Suppressor macrophage (primary cell): ENCODE measurements at regions not wholly inside any gene's neighbourhood (a gene's known extent, or its start where the extent isn't known, plus 50 kb on each side); places are given as distances from the start of the nearest gene placed in this dataset.

Source experiments
- DNase-seq, 4 experiments: peaks; one replicate each; pipeline ENCODE4 v3.0.0-alpha.2; 2020 to 2022

GRCh38 chr9:91073049-91073810 is 271.6 kb downstream of the SYK start:
- no peak for DNase-seq

- DNase-seq: no peak
Observed at GRCh38 chr9:91073811-91074771, 272.5 kb downstream of the SYK start.

GRCh38 chr9:91074866-91075265 is 273.2 kb downstream of the SYK start:
- DNase-seq: no peak

GRCh38 chr9:91075279-91075678 is 273.7 kb downstream of the SYK start:
- no peak for DNase-seq

GRCh38 chr9:91077624-91078368 is 276.2 kb downstream of the SYK start:
- DNase-seq: no peak

DNA sequence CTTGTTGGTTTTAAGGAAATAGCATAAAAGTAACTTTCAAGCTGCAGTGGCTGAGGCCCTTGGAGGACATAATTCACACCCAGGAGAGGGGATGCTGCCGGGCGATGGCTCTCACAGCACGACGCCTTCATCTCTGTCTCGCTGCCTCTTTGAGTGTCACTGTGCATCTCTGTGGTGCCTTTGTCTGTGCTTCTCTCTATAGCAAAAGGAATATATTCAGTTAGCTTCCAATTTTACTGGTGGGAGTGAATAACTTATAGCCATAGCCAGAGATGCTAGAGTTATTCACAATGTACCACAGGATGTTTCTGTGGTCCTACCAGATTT is 276.7 kb downstream of the SYK start:
- no peak for DNase-seq

- DNase-seq: peak; percentile 24 to 65 (median 51)
Observed at GRCh38 chr9:91082731-91083130, 279.0 kb downstream of the AUH start.

DNA sequence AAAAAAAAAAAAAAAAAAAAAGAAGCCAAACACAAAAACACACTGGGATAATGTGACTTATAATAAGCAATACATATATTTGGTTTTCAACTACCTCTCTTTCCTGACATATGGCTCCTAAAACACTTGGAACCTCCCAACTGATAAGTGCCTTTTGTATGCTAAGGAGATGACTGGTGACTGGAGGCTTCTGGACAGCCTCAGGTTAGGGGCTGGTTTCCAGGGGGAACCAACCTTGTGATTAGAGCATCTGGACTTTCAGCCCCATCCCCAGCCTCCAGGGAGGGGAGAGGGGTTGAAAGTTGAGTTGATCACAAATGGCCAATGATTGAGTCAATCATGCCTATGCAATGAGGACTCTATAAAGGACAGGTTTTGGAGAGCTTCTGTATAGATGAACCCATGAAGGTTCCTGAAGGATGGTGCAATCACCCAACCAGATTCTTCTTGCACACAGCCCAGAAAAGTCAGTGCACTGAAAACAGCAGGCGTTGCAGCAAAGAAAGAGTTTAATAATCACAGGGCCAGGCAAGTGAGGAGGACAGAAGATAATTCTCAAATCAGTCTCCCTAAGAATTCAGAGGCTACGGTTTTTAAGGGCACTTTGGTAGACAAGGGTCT is 276.7 kb downstream of the AUH start:
- DNase-seq: no peak

GRCh38 chr9:91085517-91086291 is 276.0 kb downstream of the AUH start:
- DNase-seq: peak; percentile 74 to 91 (median 84)

DNA sequence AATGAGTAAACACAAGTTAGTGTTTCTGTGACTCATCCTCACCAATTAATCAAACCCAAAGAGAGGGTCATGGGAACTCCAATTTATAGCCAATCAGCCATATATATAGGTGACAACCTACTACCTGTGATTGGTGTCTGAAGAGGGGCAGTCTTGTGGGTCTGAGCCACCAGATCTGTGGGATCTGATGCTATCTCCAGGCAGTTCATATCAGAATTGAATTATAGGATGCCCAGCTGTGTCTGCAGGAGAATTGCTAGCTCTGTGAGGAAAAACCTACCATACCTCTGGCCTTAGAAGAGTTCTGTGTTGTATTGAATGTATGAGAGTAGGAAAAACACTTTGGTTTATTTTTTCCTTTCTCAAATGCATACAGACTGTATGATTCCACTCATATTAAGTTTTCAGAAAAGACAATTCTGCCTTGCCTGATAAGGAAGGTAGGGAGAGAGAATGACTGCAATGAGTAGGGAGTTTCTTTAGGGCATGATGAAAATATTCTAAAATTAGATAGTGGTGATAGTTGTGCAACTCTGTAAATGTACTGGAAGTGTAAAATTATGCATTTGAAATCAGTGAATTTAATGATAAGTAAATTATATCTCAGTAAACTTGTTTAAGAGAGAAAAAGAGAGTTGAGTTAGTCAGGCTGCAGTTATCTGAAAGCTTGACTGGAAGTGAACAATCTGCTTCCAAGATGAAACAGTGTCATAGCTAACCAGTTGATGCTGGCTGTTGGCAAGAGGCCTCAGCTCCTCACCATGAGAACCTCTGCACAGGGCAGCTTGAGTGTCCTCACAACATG is 274.9 kb downstream of the AUH start:
- peak in 2 of 4 experiments; percentile 28 to 30 for DNase-seq

GRCh38 chr9:91087462-91087759 is 274.3 kb downstream of the AUH start:
- DNase-seq: peak in 3 of 4 experiments; percentile 35 to 48 (median 37)

- peak; percentile 34 to 67 (median 62) for DNase-seq
Observed at GRCh38 chr9:91089405-91090129, 272.2 kb downstream of the AUH start.

DNA sequence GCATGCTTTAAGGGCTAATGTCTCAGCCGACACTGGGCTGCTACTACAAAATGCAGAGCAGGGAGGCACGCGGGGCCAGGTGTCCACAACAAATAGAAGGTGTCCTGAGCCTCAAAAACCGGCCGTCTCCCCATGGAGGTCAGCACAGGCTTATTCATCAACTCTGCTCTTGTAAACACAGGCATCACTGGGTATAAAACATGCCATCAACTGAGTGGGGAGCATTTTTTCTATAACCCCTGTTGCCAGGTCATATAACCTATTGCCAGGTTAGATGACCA is 271.6 kb downstream of the AUH start:
- no peak for DNase-seq

- no peak for DNase-seq
Observed at GRCh38 chr9:91092214-91092613, 269.5 kb downstream of the AUH start.

DNA sequence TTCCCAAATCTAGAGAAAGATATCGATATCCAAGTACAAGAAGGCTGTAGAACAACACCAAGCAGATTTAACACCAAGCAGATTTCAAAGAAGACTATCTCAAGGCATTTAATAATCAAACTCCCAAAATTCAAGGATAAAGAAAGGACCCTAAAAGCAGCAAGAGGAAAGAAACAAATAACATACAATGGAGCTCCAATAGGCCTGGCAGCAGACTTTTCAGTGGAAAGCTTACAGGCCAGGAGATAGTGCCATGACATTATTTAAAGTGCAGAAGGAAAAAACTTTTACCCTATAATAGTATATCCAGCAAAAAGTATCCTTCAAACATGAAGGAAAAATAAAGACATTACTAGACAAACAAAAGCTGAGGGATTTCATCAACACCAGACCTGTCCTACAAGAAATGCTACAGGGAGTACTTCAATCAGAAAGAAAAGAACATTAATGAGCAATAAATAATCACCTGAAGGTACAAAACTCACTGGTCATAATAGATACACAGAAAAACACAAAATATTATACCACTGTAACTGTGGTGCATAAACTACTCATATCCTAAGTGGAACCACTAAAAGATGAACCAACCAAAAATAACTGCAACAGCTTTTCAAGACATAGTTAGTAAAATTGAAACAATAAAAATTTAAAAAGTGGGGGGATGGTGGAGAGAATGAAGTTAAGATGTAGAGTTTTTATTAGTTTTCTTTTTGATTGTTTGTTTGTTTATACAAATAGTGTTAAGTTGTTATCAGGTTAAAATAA is 267.2 kb downstream of the AUH start:
- DNase-seq: no peak

- DNase-seq: no peak
Observed at GRCh38 chr9:91098203-91098850, 263.4 kb downstream of the AUH start.

GRCh38 chr9:91099436-91099835 is 262.3 kb downstream of the AUH start:
- DNase-seq: no peak

- DNase-seq: peak; percentile 18 to 55 (median 42)
Observed at GRCh38 chr9:91100878-91101450, 260.8 kb downstream of the AUH start.

DNA sequence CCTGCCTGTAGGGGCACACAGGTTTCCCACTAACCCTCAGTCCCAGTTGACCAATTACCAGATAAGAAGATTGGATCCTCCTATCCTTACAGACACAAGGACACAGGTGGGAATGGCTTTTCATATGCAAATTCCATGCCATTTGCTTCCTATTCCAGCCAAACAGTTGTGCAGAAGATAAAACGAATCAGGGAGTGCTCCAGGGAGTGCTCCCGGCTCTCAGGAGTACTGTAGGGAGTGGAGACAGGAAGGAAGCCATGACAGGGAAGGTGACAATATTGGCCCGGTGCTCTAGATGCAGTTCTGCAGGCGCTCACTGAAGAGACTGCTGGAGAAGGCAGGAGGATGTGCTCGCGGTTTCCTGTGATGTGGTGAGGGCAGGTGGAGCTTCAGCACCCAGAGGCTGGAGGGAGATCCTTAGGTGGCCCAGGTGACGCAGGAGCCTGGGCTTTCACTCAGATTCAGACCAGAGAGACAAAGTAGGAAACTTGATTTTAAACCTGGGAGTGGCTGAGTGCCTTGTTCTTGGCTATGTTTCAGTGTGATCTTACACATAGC is 260.0 kb downstream of the AUH start:
- DNase-seq: no peak
